Parathyroid adenoma (tissue), 2 donors: ENCODE measurements at regions not wholly inside any gene's neighbourhood (a gene's known extent, or its start where the extent isn't known, plus 50 kb on each side); places are given as distances from the start of the nearest gene placed in this dataset.

ENCODE experiments used
- H2AFZ ChIP-seq: fragments of 300-600 bp; sonication (generic); one replicate; pipeline ENCODE4 v1.7.0; 2017; ENCODE audit warnings: antibody characterized with exemption, mild to moderate bottlenecking
- H3K27ac ChIP-seq: fragments of 300-600 bp; sonication (generic); one replicate; pipeline ENCODE4 v1.7.0; 2017
- H3K27me3 ChIP-seq: fragments of 300-600 bp; sonication (generic); one replicate; pipeline ENCODE4 v1.7.0; 2017; ENCODE audit warnings: low read length; ENCODE audit not compliant: control insufficient read depth, insufficient read depth
- H3K36me3 ChIP-seq: fragments of 300-600 bp; sonication (generic); one replicate; pipeline ENCODE4 v1.7.0; 2017; ENCODE audit warnings: low read length; ENCODE audit not compliant: control insufficient read depth, insufficient read depth
- H3K4me1 ChIP-seq: fragments of 300-600 bp; sonication (generic); one replicate; pipeline ENCODE4 v1.7.0; 2017; ENCODE audit warnings: control low read depth
- H3K4me2 ChIP-seq: fragments of 300-600 bp; sonication (generic); one replicate; pipeline ENCODE4 v1.7.0; 2017; ENCODE audit warnings: low read length
- H3K4me3 ChIP-seq: fragments of 300-600 bp; sonication (generic); one replicate; pipeline ENCODE4 v1.7.0; 2017; ENCODE audit warnings: low read depth, low read length
- H3K79me2 ChIP-seq: fragments of 300-600 bp; sonication (generic); one replicate; pipeline ENCODE4 v1.7.0; 2017; ENCODE audit warnings: control low read depth
- H3K9ac ChIP-seq: fragments of 300-600 bp; sonication (generic); one replicate; pipeline ENCODE4 v1.7.0; 2017; ENCODE audit warnings: mild to moderate bottlenecking
- H3K9me3 ChIP-seq: fragments of 300-600 bp; sonication (generic); one replicate; pipeline ENCODE4 v1.7.0; 2017; ENCODE audit warnings: low read length; ENCODE audit not compliant: control insufficient read depth
- CTCF ChIP-seq: fragments of 300-600 bp; sonication (generic); IDR thresholded peaks from one replicate; pipeline ENCODE4 v1.7.0; 2017; ENCODE audit warnings: antibody characterized with exemption, mild to moderate bottlenecking
- donor health status: primary hyperparathyroidism.

- Histone ChIP-seq H3K36me3 (no peaks in the 10 kb centered on the region), H3K4me2 (no peak overlapping the region), H3K27me3 (no peaks in the 10 kb centered on the region), H3K4me1 (no peaks in the 10 kb centered on the region), H3K9ac (no peak overlapping the region), H3K4me3 (no peak overlapping the region), H3K27ac (peak overlapping the region; percentile 24), H2AFZ (no peak overlapping the region), H3K79me2 (no peaks in the 10 kb centered on the region), H3K9me3 (no peaks in the 10 kb centered on the region)
- no peak for TF ChIP-seq CTCF
These were observed 199.6 kb upstream of the SEMA6D start for GRCh38 chr15:47517737-47518136.

GRCh38 chr15:47523681-47524475 is 193.4 kb upstream of the SEMA6D start:
- no peaks in the 10 kb centered on the region for H3K79me2 ChIP-seq
- H3K4me3 ChIP-seq, result no peak overlapping the region
- TF ChIP-seq CTCF, result no peak
- no peaks in the 10 kb centered on the region for H3K4me1 ChIP-seq
- no peaks in the 10 kb centered on the region for H3K9me3 ChIP-seq
- no peak overlapping the region for H3K4me2 ChIP-seq
- no peak overlapping the region for H3K27ac ChIP-seq
- no peak overlapping the region for H3K9ac ChIP-seq
- no peaks in the 10 kb centered on the region for H3K27me3 ChIP-seq
- H2AFZ ChIP-seq, result no peak overlapping the region
- H3K36me3 ChIP-seq, result no peaks in the 10 kb centered on the region

GRCh38 chr15:47529241-47529640 is 188.1 kb upstream of the SEMA6D start:
- no peaks in the 10 kb centered on the region for H3K79me2 ChIP-seq
- no peaks in the 10 kb centered on the region for H3K9me3 ChIP-seq
- no peak overlapping the region for H3K4me3 ChIP-seq
- TF ChIP-seq CTCF, result no peak
- H3K27me3 ChIP-seq, result no peaks in the 10 kb centered on the region
- H3K4me2 ChIP-seq, result no peak overlapping the region
- H3K9ac ChIP-seq, result no peak overlapping the region
- no peak overlapping the region for H3K27ac ChIP-seq
- H2AFZ ChIP-seq, result no peak overlapping the region
- no peaks in the 10 kb centered on the region for H3K36me3 ChIP-seq
- H3K4me1 ChIP-seq, result no peaks in the 10 kb centered on the region

GRCh38 chr15:47534673-47535072 is 182.6 kb upstream of the SEMA6D start:
- H3K27me3 ChIP-seq, result no peaks in the 10 kb centered on the region
- H3K4me1 ChIP-seq, result no peaks in the 10 kb centered on the region
- no peaks in the 10 kb centered on the region for H3K9me3 ChIP-seq
- H2AFZ ChIP-seq, result no peak overlapping the region
- no peak overlapping the region for H3K27ac ChIP-seq
- no peak for TF ChIP-seq CTCF
- no peak overlapping the region for H3K4me3 ChIP-seq
- H3K36me3 ChIP-seq, result no peaks in the 10 kb centered on the region
- H3K79me2 ChIP-seq, result no peaks in the 10 kb centered on the region
- no peak overlapping the region for H3K4me2 ChIP-seq
- H3K9ac ChIP-seq, result no peak overlapping the region

- no peaks in the 10 kb centered on the region for H3K79me2 ChIP-seq
- no peak overlapping the region for H3K27ac ChIP-seq
- H3K27me3 ChIP-seq, result no peaks in the 10 kb centered on the region
- no peak overlapping the region for H3K4me3 ChIP-seq
- no peak overlapping the region for H2AFZ ChIP-seq
- no peaks in the 10 kb centered on the region for H3K36me3 ChIP-seq
- no peak overlapping the region for H3K9ac ChIP-seq
- no peaks in the 10 kb centered on the region for H3K9me3 ChIP-seq
- H3K4me1 ChIP-seq, result no peaks in the 10 kb centered on the region
- TF ChIP-seq CTCF, result no peak
- H3K4me2 ChIP-seq, result no peak overlapping the region
These were observed 175.7 kb upstream of the SEMA6D start for GRCh38 chr15:47541562-47541961.
